ENCODE measurements at regions not wholly inside any gene's neighbourhood (a gene's known extent, or its start where the extent isn't known, plus 50 kb on each side); places are given as distances from the start of the nearest gene placed in this dataset.

DNA sequence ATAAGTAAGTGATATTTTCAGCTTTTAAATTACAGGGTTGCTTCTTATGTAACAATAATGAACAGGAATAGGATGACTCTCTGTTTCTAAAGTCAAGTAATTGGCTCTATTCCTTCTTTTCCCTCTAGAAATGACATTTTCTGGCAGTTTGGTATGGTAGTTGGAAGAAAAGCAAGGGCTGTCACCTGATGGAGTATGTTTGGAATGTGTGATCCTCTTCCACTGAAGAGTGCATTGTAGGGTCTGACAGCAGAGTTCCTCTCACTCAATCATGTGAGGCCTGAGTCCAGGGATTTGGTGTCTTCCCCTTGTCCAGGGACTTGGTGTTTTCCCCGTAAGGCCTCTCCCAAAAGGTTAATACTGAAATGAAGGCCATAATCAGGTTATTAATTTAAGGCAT lies 233.8 kb upstream of the FBXL7 start:
- DNase-seq (ENCODE audit: extremely low read depth, low read depth): no peak
- TF ChIP-seq, protein P1, sequence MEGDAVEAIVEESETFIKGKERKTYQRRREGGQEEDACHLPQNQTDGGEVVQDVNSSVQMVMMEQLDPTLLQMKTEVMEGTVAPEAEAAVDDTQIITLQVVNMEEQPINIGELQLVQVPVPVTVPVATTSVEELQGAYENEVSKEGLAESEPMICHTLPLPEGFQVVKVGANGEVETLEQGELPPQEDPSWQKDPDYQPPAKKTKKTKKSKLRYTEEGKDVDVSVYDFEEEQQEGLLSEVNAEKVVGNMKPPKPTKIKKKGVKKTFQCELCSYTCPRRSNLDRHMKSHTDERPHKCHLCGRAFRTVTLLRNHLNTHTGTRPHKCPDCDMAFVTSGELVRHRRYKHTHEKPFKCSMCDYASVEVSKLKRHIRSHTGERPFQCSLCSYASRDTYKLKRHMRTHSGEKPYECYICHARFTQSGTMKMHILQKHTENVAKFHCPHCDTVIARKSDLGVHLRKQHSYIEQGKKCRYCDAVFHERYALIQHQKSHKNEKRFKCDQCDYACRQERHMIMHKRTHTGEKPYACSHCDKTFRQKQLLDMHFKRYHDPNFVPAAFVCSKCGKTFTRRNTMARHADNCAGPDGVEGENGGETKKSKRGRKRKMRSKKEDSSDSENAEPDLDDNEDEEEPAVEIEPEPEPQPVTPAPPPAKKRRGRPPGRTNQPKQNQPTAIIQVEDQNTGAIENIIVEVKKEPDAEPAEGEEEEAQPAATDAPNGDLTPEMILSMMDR (IDR thresholded peaks at IDR 0.05; ENCODE audit: low read depth, low read length): no peak

DNA sequence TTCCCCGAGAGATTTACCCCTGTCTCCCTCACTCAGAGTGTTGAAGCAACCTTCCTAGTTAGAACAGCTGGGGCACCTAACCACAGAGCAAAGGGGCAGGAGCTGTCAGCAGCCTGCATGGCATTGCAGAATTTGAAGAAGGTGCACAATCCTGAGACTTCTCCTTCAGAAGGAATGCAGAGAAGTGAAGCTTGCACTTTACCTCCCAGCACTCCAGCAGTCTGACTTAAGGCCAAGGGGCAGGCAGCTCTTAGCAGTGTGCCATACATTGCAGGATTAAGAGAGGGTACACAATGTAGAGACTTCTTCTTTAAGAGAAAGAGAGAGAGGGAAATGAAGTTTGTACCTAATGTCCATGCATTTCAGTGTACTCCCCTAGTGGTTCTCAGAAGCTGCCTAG lies 236.0 kb upstream of the FBXL7 start:
- no peak for DNase-seq (ENCODE audit: extremely low read depth, low read depth)
- TF ChIP-seq, protein P1 (IDR thresholded peaks at IDR 0.05; ENCODE audit: low read depth, low read length): no peak

DNA sequence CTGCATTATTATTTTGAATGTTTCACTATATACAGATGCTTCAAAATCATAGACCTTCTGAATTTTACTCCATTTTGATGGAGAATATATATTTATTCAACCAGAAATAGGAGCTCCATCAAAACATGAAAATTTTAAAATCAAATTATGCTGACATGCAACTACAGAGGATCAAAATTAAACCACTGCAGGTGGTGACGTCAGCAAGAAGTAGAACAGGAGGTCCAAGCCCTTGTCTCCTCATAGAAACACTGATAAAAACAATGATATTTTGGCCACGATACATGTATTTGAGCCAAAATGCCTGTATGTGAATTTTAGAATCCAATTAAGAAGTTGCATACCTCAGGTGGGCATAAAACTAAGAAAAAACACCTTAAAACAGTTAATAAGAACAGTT lies 236.6 kb upstream of the FBXL7 start:
- DNase-seq (ENCODE audit: extremely low read depth, low read depth): no peak
- TF ChIP-seq, protein P1 (IDR thresholded peaks at IDR 0.05; ENCODE audit: low read depth, low read length): no peak

DNA sequence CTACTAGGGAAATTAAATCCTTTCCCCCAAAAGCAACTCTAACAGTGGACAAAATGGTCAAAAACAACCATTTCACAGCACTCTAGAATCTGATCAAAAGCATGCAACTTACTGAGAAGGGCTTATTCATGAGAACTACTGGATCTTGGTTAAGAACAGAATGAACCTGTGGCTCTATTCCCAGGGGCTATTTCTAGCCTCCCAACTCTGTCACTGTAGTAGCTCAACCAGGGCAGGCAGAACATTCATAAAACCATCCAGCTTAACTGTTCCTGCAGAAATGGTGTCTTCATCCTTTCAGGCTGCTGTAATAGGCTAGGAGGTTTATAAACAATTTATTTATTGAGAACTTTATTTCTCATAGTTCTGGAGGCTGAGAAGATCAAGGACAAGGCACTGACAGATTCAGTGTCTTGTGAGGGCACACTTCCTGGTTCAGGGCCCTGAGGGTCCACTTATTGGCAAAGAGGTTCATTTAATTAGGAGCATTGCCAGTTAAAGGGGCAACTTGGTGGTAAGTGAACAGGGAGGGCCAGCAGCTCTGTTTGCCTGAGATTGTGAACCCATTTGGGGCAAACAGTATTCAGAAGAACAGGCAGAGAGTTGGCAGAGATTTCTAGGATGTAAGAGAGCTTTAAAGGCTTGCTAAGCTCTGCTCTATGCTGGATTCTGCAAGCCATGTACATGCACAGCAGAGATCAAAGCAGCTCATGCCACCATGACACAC lies 238.5 kb upstream of the FBXL7 start:
- no peak for DNase-seq (ENCODE audit: extremely low read depth, low read depth)
- TF ChIP-seq, protein P1 (IDR thresholded peaks at IDR 0.05; ENCODE audit: low read depth, low read length): no peak

DNA sequence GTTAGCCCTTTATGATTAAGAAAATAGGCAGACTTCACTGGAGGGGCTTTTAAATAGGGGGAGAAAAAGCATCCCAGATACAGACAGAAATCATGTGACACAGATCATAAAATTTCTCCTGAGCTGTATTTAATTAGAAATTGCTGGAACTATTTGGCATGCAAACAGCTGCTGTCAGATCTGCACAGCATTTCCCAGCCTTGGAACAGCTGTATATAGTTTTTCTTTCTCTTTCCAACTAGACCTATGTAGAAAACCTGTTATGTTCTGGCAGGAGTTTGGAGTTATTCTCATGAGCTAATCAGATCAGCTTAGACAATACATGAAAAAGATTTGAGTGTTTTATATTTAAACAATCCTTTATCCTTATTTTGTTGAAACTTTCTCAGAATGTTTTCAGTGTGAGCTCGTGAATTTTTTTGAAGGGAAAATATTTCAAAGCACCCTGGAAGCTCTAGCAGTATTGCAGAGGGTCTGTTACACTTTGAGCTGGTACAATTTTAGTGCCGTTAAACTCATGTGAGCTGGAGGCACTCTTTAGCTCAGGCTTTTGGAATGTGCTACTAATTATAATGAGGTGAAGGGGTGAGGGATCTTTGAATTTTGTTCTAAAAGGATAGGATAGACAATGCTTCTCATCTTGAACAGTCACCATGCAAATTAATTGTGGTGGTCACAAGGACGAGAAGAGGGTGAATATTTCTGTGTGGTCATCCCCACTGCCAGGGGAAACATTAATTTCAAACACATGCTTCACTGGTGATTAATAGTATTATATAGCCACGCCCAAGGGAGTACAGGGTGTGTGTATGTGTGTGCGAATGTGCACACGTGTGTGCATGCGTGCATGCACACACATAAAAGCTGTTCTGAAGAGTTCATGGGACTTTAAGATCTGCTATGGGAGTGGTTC lies 239.4 kb upstream of the FBXL7 start:
- DNase-seq (ENCODE audit: extremely low read depth, low read depth): no peak
- TF ChIP-seq, protein P1 (IDR thresholded peaks at IDR 0.05; ENCODE audit: low read depth, low read length): no peak

DNA sequence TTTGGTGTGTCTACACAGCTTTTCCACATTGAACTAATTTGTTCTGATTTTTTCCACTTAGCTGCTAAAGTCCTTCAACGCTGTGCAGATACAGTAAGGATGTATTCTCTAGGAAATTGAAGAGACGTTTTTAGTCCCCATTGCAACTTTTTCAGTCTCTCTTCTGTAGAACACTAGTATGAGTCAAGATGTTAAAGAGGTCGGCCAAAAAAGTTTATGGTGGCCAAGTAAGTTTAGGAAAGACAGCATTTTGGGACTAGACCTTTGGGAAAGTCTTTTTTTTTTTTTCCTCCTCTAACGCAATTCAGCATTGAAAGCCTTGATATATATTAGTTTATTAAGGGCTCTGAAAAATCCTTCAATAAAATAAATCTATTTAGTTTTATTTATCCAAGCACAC lies 243.5 kb upstream of the FBXL7 start:
- no peak for DNase-seq (ENCODE audit: extremely low read depth, low read depth)
- TF ChIP-seq, protein P1 (IDR thresholded peaks at IDR 0.05; ENCODE audit: low read depth, low read length): no peak

DNA sequence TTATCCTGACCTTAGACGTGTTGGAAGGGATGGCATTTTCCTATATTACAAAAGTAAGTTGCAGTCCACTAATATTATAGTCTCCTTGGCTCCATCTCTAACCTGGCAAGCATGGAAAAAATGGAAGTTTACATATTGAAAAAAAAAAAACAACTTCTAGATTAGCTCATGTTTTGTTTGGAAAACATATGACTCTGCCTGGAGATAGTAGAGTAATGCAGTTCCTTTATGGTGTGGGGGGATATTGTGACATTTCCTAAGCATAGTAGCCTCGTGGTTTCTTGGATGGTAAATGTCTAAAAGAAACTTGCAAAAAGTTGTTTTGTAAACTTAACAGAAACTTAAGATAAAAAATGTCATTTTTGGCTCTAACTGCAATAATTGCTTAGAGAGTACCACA lies 244.4 kb upstream of the FBXL7 start:
- TF ChIP-seq, protein P1 (IDR thresholded peaks at IDR 0.05; ENCODE audit: low read depth, low read length): no peak
- no peak for DNase-seq (ENCODE audit: extremely low read depth, low read depth)
